ENCODE measurements at regions not wholly inside any gene's neighbourhood (a gene's known extent, or its start where the extent isn't known, plus 50 kb on each side); places are given as distances from the start of the nearest gene placed in this dataset.
A peak's percentile ranks its signal among the peaks of the same experiment; 100 is the strongest.

DNA sequence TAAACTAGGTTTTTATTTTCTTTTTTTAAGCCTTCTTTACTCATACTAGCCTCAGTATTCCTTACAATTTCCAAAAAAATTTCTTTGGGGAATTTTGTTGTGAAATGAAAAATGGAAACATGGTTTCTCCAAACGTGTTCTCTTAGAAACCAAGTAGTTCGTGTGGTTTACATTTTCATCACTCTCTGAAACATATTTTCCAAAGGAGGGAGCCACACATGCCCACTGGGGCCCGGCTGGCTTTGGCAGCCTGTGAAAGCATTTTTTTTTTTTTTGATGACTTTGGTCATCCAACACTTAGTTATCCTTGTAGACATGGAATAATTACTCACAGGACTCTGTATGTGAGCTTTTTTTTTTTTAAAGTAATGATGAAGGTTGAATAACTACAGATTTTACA lies 169.6 kb downstream of the C7orf25 start:
- Histone ChIP-seq H3K27ac (ENCODE audit: low read depth, low read length) (no peak overlapping the region), H3K79me2 (ENCODE audit: insufficient read depth, low read length) (no peaks in the 10 kb centered on the region), H3K27me3 (ENCODE audit: insufficient read depth, low read length) (no peaks in the 10 kb centered on the region), H3K4me2 (ENCODE audit: insufficient read depth, low read length) (no peak overlapping the region), H2AFZ (ENCODE audit: low read length) (no peak overlapping the region), H3K4me3 (ENCODE audit: insufficient read depth, low read length) (no peak overlapping the region), H3K36me3 (ENCODE audit: insufficient read depth, low read length) (no peaks in the 10 kb centered on the region), H3K4me1 (ENCODE audit: insufficient read depth, low read length) (no peaks in the 10 kb centered on the region), H4K20me1 (ENCODE audit: insufficient read depth, low read length) (no peaks in the 10 kb centered on the region), H3K9me3 (ENCODE audit: low read depth, low read length) (no peaks in the 10 kb centered on the region)
- TF ChIP-seq, protein P1, sequence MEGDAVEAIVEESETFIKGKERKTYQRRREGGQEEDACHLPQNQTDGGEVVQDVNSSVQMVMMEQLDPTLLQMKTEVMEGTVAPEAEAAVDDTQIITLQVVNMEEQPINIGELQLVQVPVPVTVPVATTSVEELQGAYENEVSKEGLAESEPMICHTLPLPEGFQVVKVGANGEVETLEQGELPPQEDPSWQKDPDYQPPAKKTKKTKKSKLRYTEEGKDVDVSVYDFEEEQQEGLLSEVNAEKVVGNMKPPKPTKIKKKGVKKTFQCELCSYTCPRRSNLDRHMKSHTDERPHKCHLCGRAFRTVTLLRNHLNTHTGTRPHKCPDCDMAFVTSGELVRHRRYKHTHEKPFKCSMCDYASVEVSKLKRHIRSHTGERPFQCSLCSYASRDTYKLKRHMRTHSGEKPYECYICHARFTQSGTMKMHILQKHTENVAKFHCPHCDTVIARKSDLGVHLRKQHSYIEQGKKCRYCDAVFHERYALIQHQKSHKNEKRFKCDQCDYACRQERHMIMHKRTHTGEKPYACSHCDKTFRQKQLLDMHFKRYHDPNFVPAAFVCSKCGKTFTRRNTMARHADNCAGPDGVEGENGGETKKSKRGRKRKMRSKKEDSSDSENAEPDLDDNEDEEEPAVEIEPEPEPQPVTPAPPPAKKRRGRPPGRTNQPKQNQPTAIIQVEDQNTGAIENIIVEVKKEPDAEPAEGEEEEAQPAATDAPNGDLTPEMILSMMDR (IDR thresholded peaks at IDR 0.05; ENCODE audit: extremely low read depth, low read depth, low read length), result no peak
- DNase-seq (ENCODE audit: insufficient read length, low spot score, missing footprints), result no peak

DNA sequence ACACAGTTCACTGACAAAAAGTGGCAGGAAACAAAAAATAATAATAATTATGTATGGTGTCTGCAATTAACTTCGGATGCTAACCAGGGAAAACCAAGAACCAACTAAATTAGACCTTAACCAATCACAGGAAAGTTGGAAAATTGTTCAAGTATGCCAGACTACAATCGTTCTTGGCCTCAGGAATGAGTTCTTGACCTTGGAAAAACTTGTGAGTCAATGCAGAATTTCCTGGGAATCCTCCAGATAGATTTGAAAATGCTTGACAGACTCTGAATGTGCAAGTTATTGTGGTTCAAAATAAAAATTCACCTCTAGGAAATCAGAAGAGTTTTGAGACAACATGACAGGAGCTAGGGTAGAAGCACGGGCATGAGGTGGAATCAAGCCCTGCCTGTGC lies 171.5 kb downstream of the C7orf25 start:
- Histone ChIP-seq H2AFZ (ENCODE audit: low read length) (no peak overlapping the region), H3K36me3 (ENCODE audit: insufficient read depth, low read length) (no peaks in the 10 kb centered on the region), H4K20me1 (ENCODE audit: insufficient read depth, low read length) (no peaks in the 10 kb centered on the region), H3K4me1 (ENCODE audit: insufficient read depth, low read length) (no peaks in the 10 kb centered on the region), H3K27ac (ENCODE audit: low read depth, low read length) (no peak overlapping the region), H3K79me2 (ENCODE audit: insufficient read depth, low read length) (no peaks in the 10 kb centered on the region), H3K27me3 (ENCODE audit: insufficient read depth, low read length) (no peaks in the 10 kb centered on the region), H3K4me2 (ENCODE audit: insufficient read depth, low read length) (no peak overlapping the region), H3K4me3 (ENCODE audit: insufficient read depth, low read length) (no peak overlapping the region), H3K9me3 (ENCODE audit: low read depth, low read length) (no peaks in the 10 kb centered on the region)
- no peak for DNase-seq (ENCODE audit: insufficient read length, low spot score, missing footprints)
- TF ChIP-seq, protein P1 (IDR thresholded peaks at IDR 0.05; ENCODE audit: extremely low read depth, low read depth, low read length), result no peak

DNA sequence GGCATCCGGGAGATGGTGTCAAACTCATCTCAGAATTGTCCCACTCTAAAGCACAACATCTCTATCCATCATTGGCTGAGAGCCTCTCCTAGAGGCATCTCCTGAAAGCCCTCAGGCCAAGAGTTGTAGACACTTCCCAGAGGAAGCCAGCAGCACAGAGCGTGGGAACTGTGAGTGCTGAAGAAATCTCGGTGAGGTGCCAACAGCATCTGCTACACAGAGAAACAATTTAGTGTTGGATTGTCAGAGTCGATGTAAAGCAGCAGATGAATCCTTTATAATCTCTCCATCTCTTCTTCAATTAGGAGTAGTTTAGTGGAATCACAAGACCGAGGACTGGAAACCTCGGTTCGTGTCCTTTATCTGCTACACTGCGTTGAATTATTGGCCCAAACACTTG lies 172.2 kb downstream of the C7orf25 start:
- TF ChIP-seq, protein P1 (IDR thresholded peaks at IDR 0.05; ENCODE audit: extremely low read depth, low read depth, low read length), result no peak
- Histone ChIP-seq H4K20me1 (ENCODE audit: insufficient read depth, low read length) (no peaks in the 10 kb centered on the region), H3K79me2 (ENCODE audit: insufficient read depth, low read length) (no peaks in the 10 kb centered on the region), H3K27me3 (ENCODE audit: insufficient read depth, low read length) (no peaks in the 10 kb centered on the region), H3K4me1 (ENCODE audit: insufficient read depth, low read length) (peaks cover 2% of the 10 kb centered on the region), H3K9me3 (ENCODE audit: low read depth, low read length) (no peaks in the 10 kb centered on the region), H3K4me3 (ENCODE audit: insufficient read depth, low read length) (no peak overlapping the region), H3K4me2 (ENCODE audit: insufficient read depth, low read length) (no peak overlapping the region), H3K36me3 (ENCODE audit: insufficient read depth, low read length) (no peaks in the 10 kb centered on the region), H3K27ac (ENCODE audit: low read depth, low read length) (no peak overlapping the region), H2AFZ (ENCODE audit: low read length) (no peak overlapping the region)
- DNase-seq (ENCODE audit: insufficient read length, low spot score, missing footprints), result no peak

DNA sequence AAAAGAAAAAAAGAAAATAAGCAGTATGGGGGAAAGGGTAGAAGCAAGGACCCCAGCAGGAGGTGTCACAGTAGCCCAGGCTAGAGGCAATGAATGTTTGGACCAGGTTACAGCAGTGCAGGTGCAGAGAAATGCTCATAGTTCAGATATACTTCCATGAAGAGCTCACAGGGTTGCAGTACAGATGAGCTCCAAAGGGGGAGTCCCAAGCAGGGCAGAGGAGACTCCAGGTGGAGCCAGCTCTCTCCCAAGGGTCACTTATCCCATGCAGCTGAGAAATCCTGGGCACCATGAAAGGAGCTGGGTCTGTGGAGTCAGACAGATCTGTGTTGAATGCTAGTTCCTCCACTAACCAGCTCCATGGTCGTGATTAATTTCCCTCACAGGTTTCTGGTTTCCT lies 174.9 kb downstream of the C7orf25 start:
- H3K27ac ChIP-seq (ENCODE audit: low read depth, low read length), result no peak overlapping the region
- no peak overlapping the region for H3K4me3 ChIP-seq (ENCODE audit: insufficient read depth, low read length)
- no peak overlapping the region for H2AFZ ChIP-seq (ENCODE audit: low read length)
- TF ChIP-seq, protein P1 (IDR thresholded peaks at IDR 0.05; ENCODE audit: extremely low read depth, low read depth, low read length), result peak; percentile 15
- no peaks in the 10 kb centered on the region for H3K27me3 ChIP-seq (ENCODE audit: insufficient read depth, low read length)
- H4K20me1 ChIP-seq (ENCODE audit: insufficient read depth, low read length), result no peaks in the 10 kb centered on the region
- DNase-seq (ENCODE audit: insufficient read length, low spot score, missing footprints), result no peak
- H3K36me3 ChIP-seq (ENCODE audit: insufficient read depth, low read length), result no peaks in the 10 kb centered on the region
- no peak overlapping the region for H3K4me2 ChIP-seq (ENCODE audit: insufficient read depth, low read length)
- no peaks in the 10 kb centered on the region for H3K79me2 ChIP-seq (ENCODE audit: insufficient read depth, low read length)
- peaks cover 6% of the 10 kb centered on the region for H3K4me1 ChIP-seq (ENCODE audit: insufficient read depth, low read length)
- H3K9me3 ChIP-seq (ENCODE audit: low read depth, low read length), result no peaks in the 10 kb centered on the region
